ENCODE measurements at regions not wholly inside any gene's neighbourhood (a gene's known extent, or its start where the extent isn't known, plus 50 kb on each side); places are given as distances from the start of the nearest gene placed in this dataset.

DNA sequence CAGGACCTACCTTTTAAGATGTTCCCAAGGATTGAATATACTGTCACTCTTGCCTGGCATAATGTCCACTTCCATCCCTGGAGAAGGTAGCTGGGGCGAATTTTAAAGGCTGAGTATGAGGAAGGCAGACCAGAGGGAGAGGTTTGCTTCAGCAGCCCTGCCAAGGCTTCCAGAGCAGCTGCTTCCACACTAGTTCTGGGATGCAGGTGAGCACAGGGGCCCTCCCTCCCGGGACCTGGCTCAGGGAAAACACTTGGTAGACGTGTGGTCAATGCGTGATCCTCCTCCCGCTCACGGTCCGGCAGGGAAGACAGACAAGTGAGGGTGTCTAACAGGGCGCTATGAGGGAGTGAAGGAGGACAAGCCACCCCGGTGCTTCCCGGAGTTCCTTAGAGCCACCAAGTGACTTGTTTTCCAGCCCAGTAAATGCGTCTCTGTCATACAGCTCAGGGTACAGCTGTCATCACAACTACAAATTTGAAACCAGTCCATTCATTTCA, 327.6 kb downstream of the ARRDC4 start:
- TF ChIP-seq POLR2A (IDR thresholded peaks at IDR 0.05; ENCODE audit: low read length) (no peak), HOXA7 (CRISPR knock-in tag; IDR thresholded peaks at IDR 0.05) (no peak), CTCF (IDR thresholded peaks at IDR 0.05) (no peak), EP300 (IDR thresholded peaks at IDR 0.05) (no peak), RFX5 (IDR thresholded peaks at IDR 0.05) (no peak)
- TF ChIP-seq, protein P1, sequence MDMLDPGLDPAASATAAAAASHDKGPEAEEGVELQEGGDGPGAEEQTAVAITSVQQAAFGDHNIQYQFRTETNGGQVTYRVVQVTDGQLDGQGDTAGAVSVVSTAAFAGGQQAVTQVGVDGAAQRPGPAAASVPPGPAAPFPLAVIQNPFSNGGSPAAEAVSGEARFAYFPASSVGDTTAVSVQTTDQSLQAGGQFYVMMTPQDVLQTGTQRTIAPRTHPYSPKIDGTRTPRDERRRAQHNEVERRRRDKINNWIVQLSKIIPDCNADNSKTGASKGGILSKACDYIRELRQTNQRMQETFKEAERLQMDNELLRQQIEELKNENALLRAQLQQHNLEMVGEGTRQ (IDR thresholded peaks at IDR 0.05) = no peak
- TF ChIP-seq, protein P2, sequence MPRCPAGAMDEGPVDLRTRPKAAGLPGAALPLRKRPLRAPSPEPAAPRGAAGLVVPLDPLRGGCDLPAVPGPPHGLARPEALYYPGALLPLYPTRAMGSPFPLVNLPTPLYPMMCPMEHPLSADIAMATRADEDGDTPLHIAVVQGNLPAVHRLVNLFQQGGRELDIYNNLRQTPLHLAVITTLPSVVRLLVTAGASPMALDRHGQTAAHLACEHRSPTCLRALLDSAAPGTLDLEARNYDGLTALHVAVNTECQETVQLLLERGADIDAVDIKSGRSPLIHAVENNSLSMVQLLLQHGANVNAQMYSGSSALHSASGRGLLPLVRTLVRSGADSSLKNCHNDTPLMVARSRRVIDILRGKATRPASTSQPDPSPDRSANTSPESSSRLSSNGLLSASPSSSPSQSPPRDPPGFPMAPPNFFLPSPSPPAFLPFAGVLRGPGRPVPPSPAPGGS (IDR thresholded peaks at IDR 0.05) = no peak

Measured in A549 (cell line).